Gastroesophageal sphincter (tissue), 4 donors: ENCODE measurements at regions not wholly inside any gene's neighbourhood (a gene's known extent, or its start where the extent isn't known, plus 50 kb on each side); places are given as distances from the start of the nearest gene placed in this dataset.

Experiments used
- ATAC-seq: fragments of 150-250 bp; one replicate; pipeline ENCODE4 v1.9.1; 2016; ENCODE audit warnings: mild to moderate bottlenecking, moderate library complexity
- H3K27ac ChIP-seq, 4 donors: fragments of 200-600 bp; sonication (generic) in 3 of 4; 1 replicate in 3 of 4; 2 replicates in 1 of 4; pipeline ENCODE4 v1.5.1; 2016 to 2019
- H3K27me3 ChIP-seq: fragments of 200-600 bp; sonication (generic); one replicate; pipeline ENCODE4 v1.5.1; 2019
- H3K36me3 ChIP-seq, 2 donors: fragments of 200-600 bp; sonication (generic); one replicate each; pipeline ENCODE4 v1.5.1; 2019; ENCODE audit warnings: control low read depth in 1 of 2
- H3K4me1 ChIP-seq, 3 donors: fragments of 200-600 bp; sonication (generic); 1 replicate in 2 of 3; 2 replicates in 1 of 3; pipeline ENCODE4 v1.5.1; 2016 to 2019; ENCODE audit warnings: control low read depth in 2 of 3
- H3K4me3 ChIP-seq, 2 donors: fragments of 200-600 bp; sonication (generic); one replicate each; pipeline ENCODE4 v1.5.1; 2019; ENCODE audit warnings: mild to moderate bottlenecking in 1 of 2, moderate library complexity in 1 of 2
- H3K9me3 ChIP-seq, 3 donors: fragments of 200-600 bp; sonication (generic); one replicate each; pipeline ENCODE4 v1.5.1; 2017 to 2019; ENCODE audit warnings: control low read depth in 2 of 3
- EP300 ChIP-seq: sonication (generic); formaldehyde crosslinking; IDR thresholded peaks from one replicate; pipeline ENCODE4 v1.6.1; 2017; ENCODE audit warnings: antibody characterized with exemption, mild to moderate bottlenecking
- POLR2A ChIP-seq, 2 donors: fragments of 450-650 bp; IDR thresholded peaks; one replicate each; pipeline ENCODE4 v1.6.1; 2017; ENCODE audit warnings: antibody characterized with exemption in 2 of 2, mild to moderate bottlenecking in 2 of 2, moderate library complexity in 1 of 2
- POLR2AphosphoS5 ChIP-seq: sonication (generic); formaldehyde crosslinking; IDR thresholded peaks from one replicate; pipeline ENCODE4 v1.6.1; 2017; ENCODE audit warnings: antibody characterized with exemption
- WGBS, 2 donors: methylation state at CpG; one replicate each; pipeline ENCODE4 v1.1.5; 2018; ENCODE audit warnings: low coverage in 1 of 2; 5-methylcytosine and 5-hydroxymethylcytosine counted together
- TF ChIP-seq, protein P1 (sequence below), 4 experiments: fragments of 200-600 bp in 2 of 4; fragments of 450-650 bp in 2 of 4; sonication (generic) in 1 of 4; IDR thresholded peaks; one replicate each; pipeline ENCODE4 v1.5.1; 2017 to 2019; ENCODE audit warnings: antibody characterized with exemption in 4 of 4, mild to moderate bottlenecking in 2 of 4, moderate library complexity in 2 of 4

DNA sequence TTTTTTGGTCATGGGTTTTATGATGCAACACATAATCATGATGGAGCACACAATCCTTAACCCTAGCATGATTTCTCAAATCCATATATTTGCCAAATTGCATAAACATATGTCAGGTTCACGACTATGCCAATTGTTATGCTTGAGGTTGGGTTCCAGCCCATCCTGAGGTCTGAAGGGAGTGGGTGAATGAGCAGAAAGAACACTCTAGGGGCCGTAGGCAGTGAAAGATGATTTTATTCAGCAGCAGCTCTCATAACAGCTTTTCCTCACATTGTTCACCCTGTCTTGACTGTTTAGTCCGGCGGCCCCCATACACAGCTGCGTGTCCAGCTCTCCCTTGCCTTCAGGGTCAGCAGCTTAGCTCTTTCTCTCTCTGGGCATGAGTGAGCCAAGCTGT lies 627.7 kb downstream of the PLA2G4A start:
- Histone ChIP-seq H3K4me1 (no peaks in the 10 kb centered on the region), H3K36me3 (no peaks in the 10 kb centered on the region), H3K9me3 (no peaks in the 10 kb centered on the region), H3K4me3 (no peak overlapping the region), H3K27me3 (no peaks in the 10 kb centered on the region), H3K27ac (no peak overlapping the region)
- ATAC-seq, result no peak
- 56 to 68% methylated on average over 4 to 5 of the region's 5 CpGs for WGBS, 2 donors
- TF ChIP-seq EP300, result no peak
- TF ChIP-seq, protein P1, sequence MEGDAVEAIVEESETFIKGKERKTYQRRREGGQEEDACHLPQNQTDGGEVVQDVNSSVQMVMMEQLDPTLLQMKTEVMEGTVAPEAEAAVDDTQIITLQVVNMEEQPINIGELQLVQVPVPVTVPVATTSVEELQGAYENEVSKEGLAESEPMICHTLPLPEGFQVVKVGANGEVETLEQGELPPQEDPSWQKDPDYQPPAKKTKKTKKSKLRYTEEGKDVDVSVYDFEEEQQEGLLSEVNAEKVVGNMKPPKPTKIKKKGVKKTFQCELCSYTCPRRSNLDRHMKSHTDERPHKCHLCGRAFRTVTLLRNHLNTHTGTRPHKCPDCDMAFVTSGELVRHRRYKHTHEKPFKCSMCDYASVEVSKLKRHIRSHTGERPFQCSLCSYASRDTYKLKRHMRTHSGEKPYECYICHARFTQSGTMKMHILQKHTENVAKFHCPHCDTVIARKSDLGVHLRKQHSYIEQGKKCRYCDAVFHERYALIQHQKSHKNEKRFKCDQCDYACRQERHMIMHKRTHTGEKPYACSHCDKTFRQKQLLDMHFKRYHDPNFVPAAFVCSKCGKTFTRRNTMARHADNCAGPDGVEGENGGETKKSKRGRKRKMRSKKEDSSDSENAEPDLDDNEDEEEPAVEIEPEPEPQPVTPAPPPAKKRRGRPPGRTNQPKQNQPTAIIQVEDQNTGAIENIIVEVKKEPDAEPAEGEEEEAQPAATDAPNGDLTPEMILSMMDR (IDR thresholded peaks at IDR 0.05), result no peak
- TF ChIP-seq POLR2AphosphoS5, result no peak
- TF ChIP-seq POLR2A (IDR thresholded peaks at IDR 0.05), result no peak

DNA sequence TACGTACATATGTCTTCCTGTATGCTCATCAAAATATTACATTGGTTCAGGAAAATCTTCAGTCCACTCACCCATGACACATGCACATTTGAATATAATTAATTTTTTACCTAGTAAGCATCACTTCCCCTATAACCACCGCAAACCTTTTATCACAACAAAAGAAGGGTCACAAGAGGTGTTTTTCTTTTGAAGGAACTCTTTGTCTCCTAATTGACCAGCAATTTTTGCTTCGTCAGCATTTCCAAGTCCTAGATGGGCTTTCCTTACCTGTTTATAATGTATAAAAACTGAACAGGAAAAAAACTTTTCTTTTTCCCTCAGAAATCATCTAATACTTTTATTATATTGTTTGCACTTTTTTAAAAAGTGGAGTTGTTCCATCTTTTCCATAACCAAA lies 631.3 kb downstream of the PLA2G4A start:
- Histone ChIP-seq H3K4me1 (no peaks in the 10 kb centered on the region), H3K36me3 (no peaks in the 10 kb centered on the region), H3K27ac (no peak overlapping the region), H3K4me3 (no peak overlapping the region), H3K27me3 (no peaks in the 10 kb centered on the region), H3K9me3 (peaks cover 0 to 9% (median 0%) of the 10 kb centered on the region in 3 donors)
- no peak for TF ChIP-seq EP300
- no peak for TF ChIP-seq POLR2AphosphoS5
- TF ChIP-seq, protein P1 (IDR thresholded peaks at IDR 0.05), result no peak
- TF ChIP-seq POLR2A (IDR thresholded peaks at IDR 0.05), result no peak
- no peak for ATAC-seq
- 79 to 83% methylated on average over 3 of the region's 3 CpGs for WGBS, 2 donors

DNA sequence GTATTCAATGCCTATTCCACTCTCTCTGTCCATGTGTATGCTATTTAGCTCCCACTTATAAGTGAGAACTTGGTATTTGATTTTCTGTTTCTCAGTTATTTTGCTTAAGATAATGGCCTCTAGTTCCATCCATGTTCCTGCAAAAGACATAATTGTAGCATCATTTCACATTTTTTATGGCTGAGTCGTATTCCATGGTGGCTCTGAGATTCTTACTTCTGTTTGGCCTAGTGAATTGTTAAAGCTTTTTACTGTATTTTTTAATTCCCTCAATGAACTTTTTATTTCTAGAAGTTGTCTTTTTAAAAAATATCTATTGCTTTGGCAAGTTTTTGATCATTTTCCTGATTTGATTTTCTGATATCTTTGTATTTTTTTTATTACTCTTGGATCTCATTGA lies 635.6 kb downstream of the PLA2G4A start:
- Histone ChIP-seq H3K4me1 (no peaks in the 10 kb centered on the region), H3K4me3 (no peak overlapping the region), H3K36me3 (no peaks in the 10 kb centered on the region), H3K27ac (no peak overlapping the region), H3K27me3 (no peaks in the 10 kb centered on the region), H3K9me3 (peaks cover 0 to 21% (median 0%) of the 10 kb centered on the region in 3 donors)
- no peak for ATAC-seq
- TF ChIP-seq EP300, result no peak
- no peak for TF ChIP-seq POLR2A (IDR thresholded peaks at IDR 0.05)
- TF ChIP-seq, protein P1 (IDR thresholded peaks at IDR 0.05), result no peak
- TF ChIP-seq POLR2AphosphoS5, result no peak
- WGBS, 2 donors, result 70 to 76% methylated on average over 1 of the region's 1 CpG

DNA sequence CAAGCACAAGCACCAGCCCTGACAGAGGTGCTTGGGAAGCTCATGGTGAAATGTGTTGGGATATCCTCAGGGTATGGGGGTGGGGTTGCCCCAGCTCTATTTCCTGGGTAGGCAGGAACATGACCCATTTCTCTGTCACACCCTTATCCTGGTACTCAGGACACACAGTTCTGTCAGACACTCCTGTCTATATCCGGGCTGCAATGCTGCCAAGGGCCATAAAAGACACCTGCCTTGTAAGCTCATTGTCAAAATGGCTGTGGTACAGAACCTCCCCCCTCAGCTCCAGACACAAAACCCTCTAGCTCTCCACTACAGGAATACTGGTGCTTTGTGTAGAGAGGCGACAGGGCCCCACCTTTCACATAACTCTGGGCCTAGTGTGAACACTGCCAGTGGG lies 636.7 kb downstream of the PLA2G4A start:
- Histone ChIP-seq H3K27ac (no peak overlapping the region), H3K4me3 (no peak overlapping the region), H3K9me3 (peaks cover 0 to 21% (median 0%) of the 10 kb centered on the region in 3 donors), H3K4me1 (no peaks in the 10 kb centered on the region), H3K27me3 (no peaks in the 10 kb centered on the region), H3K36me3 (no peaks in the 10 kb centered on the region)
- no peak for ATAC-seq
- TF ChIP-seq, protein P1 (IDR thresholded peaks at IDR 0.05), result no peak
- TF ChIP-seq POLR2AphosphoS5 (no peak), EP300 (no peak), POLR2A (IDR thresholded peaks at IDR 0.05) (no peak)
- 33% methylated on average over 1 of the region's 2 CpGs; no CpG with 5 or more reads in 1 of the 2 donors for WGBS, 2 donors

DNA sequence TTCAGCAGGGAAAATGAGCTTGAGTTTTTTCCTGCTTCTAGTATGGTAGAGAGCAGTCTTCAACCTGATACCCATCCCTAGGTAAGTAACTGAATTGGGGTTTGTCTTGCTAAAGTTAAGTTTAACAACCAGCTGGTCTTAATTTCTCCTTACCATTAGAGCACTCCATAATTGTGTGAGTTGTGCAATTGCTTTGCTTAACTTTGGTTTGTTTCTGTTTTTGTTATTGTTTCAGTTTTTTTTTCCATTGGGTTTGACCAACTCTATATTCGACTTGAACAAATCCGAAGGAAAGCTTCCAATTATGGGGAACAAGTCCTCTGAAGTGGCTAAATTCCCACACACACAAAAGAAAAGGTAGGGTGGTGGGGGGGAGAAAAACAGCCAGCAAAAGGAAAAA lies 641.1 kb downstream of the PLA2G4A start:
- TF ChIP-seq, protein P1 (IDR thresholded peaks at IDR 0.05), result no peak
- TF ChIP-seq EP300 (no peak), POLR2AphosphoS5 (no peak), POLR2A (IDR thresholded peaks at IDR 0.05) (no peak)
- Histone ChIP-seq H3K27ac (no peak overlapping the region), H3K4me3 (no peak overlapping the region), H3K27me3 (no peaks in the 10 kb centered on the region), H3K36me3 (no peaks in the 10 kb centered on the region), H3K4me1 (no peaks in the 10 kb centered on the region), H3K9me3 (peaks cover 0 to 15% (median 0%) of the 10 kb centered on the region in 3 donors)
- ATAC-seq, result no peak
- WGBS, 2 donors, result no CpG with 5 or more reads among the region's 2 CpGs
